Stomach (tissue), 4 donors: ENCODE measurements at regions not wholly inside any gene's neighbourhood (a gene's known extent, or its start where the extent isn't known, plus 50 kb on each side); places are given as distances from the start of the nearest gene placed in this dataset.

Experiments used
- EP300 ChIP-seq: sonication (generic); formaldehyde crosslinking; IDR thresholded peaks from one replicate; pipeline ENCODE4 v1.6.1; 2017; ENCODE audit warnings: antibody characterized with exemption
- POLR2A ChIP-seq, 4 donors: fragments of 450-650 bp; IDR thresholded peaks; one replicate each; pipeline ENCODE4 v1.6.1; 2016; ENCODE audit warnings: antibody characterized with exemption in 4 of 4, control low read depth in 2 of 4, mild to moderate bottlenecking in 1 of 4, moderate library complexity in 1 of 4
- POLR2AphosphoS5 ChIP-seq, 3 donors: sonication (generic); formaldehyde crosslinking; IDR thresholded peaks; one replicate each; pipeline ENCODE4 v1.6.1; 2016; ENCODE audit warnings: antibody characterized with exemption in 3 of 3
- TF ChIP-seq, protein P1 (sequence below), 7 experiments: fragments of 450-650 bp in 4 of 7; fragments of 200-600 bp in 3 of 7; sonication (generic) in 3 of 7; IDR thresholded peaks; one replicate each; pipeline ENCODE4 v1.5.1; 2016 to 2019; ENCODE audit warnings: antibody characterized with exemption in 7 of 7, control low read depth in 2 of 7, mild to moderate bottlenecking in 1 of 7

DNA sequence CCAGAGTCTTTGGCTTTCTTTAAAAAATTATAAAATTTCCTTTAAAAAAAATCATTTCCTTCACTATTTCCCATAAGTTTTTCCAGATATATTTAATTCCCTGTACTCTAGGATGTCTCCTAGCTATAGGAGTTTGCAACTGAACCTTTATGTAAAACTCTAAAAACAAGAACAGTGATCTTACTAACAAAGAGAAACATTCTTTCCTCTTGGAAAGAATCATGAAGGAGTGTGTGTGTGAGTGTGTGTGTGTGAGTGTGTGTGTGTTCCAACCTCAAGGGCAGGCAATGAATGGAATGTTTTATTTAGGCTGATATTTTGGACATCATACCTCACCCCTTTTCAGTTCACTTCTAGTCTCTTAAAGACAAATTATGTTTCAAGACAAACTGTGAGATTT lies 309.2 kb downstream of the CEMIP2 start:
- TF ChIP-seq, protein P1, sequence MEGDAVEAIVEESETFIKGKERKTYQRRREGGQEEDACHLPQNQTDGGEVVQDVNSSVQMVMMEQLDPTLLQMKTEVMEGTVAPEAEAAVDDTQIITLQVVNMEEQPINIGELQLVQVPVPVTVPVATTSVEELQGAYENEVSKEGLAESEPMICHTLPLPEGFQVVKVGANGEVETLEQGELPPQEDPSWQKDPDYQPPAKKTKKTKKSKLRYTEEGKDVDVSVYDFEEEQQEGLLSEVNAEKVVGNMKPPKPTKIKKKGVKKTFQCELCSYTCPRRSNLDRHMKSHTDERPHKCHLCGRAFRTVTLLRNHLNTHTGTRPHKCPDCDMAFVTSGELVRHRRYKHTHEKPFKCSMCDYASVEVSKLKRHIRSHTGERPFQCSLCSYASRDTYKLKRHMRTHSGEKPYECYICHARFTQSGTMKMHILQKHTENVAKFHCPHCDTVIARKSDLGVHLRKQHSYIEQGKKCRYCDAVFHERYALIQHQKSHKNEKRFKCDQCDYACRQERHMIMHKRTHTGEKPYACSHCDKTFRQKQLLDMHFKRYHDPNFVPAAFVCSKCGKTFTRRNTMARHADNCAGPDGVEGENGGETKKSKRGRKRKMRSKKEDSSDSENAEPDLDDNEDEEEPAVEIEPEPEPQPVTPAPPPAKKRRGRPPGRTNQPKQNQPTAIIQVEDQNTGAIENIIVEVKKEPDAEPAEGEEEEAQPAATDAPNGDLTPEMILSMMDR (IDR thresholded peaks at IDR 0.05) = no peak
- no peak for TF ChIP-seq POLR2A (IDR thresholded peaks at IDR 0.05)
- no peak for TF ChIP-seq POLR2AphosphoS5 (IDR thresholded peaks at IDR 0.05)
- TF ChIP-seq EP300 = no peak
